CD14-positive monocyte (primary cell): ENCODE measurements at regions not wholly inside any gene's neighbourhood (a gene's known extent, or its start where the extent isn't known, plus 50 kb on each side); places are given as distances from the start of the nearest gene placed in this dataset.

Source experiments
- DNase-seq, 3 donors: peaks; one replicate each; pipeline ENCODE4 v3.0.0-alpha.2; 2011 to 2022
- H2AFZ ChIP-seq: 2 replicates; pipeline ENCODE4 v1.6.0; 2012; ENCODE audit warnings: mild to moderate bottlenecking, low read depth, low read length, inconsistent platforms; ENCODE audit not compliant: insufficient read depth, poor library complexity, severe bottlenecking
- H3K27ac ChIP-seq, 2 donors: 1 replicate in 1 of 2; 2 replicates in 1 of 2; pipeline ENCODE4 v1.5.1; 2012 to 2013; ENCODE audit warnings: low read length in 2 of 2, control low read depth in 1 of 2, inconsistent platforms in 1 of 2, low read depth in 1 of 2, mild to moderate bottlenecking in 1 of 2
- H3K27me3 ChIP-seq, 2 donors: one replicate each; pipeline versions ENCODE4 v1.6.0 to v1.6.1; 2011 to 2013; ENCODE audit warnings: low read length in 2 of 2; ENCODE audit not compliant: control insufficient read depth in 2 of 2, insufficient read depth in 2 of 2
- H3K36me3 ChIP-seq, 2 donors: replicated peaks in 1 of 2; 1 replicate in 1 of 2; 2 replicates in 1 of 2; pipeline versions ENCODE4 v1.5.1 to v1.6.1; 2012 to 2013; ENCODE audit warnings: low read length in 2 of 2, control low read depth in 1 of 2, inconsistent platforms in 1 of 2, mild to moderate bottlenecking in 1 of 2; ENCODE audit not compliant: insufficient read depth in 2 of 2, control insufficient read depth in 1 of 2
- H3K4me1 ChIP-seq, 2 donors: 1 replicate in 1 of 2; 2 replicates in 1 of 2; pipeline versions ENCODE4 v1.5.1 to v1.6.1; 2012 to 2013; ENCODE audit warnings: low read length in 2 of 2, control low read depth in 1 of 2, inconsistent platforms in 1 of 2, mild to moderate bottlenecking in 1 of 2, moderate library complexity in 1 of 2; ENCODE audit not compliant: insufficient read depth in 2 of 2, control insufficient read depth in 1 of 2
- H3K4me2 ChIP-seq: replicated peaks from 2 replicates; pipeline ENCODE3; 2012; ENCODE audit warnings: low read length, moderate library complexity, mild to moderate bottlenecking; ENCODE audit not compliant: poor library complexity, severe bottlenecking; ENCODE audit errors: extremely low read depth
- H3K4me3 ChIP-seq, 3 experiments: fragments of 200-600 bp in 1 of 3; sonication (generic) in 1 of 3; replicated peaks in 1 of 3; 1 replicate in 2 of 3; 2 replicates in 1 of 3; pipeline ENCODE4 v1.5.1; 2011 to 2013; ENCODE audit warnings: low read length in 3 of 3, mild to moderate bottlenecking in 3 of 3, control low read depth in 2 of 3, low read depth in 2 of 3, inconsistent platforms in 1 of 3, moderate library complexity in 1 of 3
- H3K79me2 ChIP-seq: 2 replicates; pipeline ENCODE4 v1.6.0; 2012; ENCODE audit warnings: mild to moderate bottlenecking, control low read depth, inconsistent platforms, low read length, moderate library complexity; ENCODE audit not compliant: insufficient read depth
- H3K9ac ChIP-seq: 2 replicates; pipeline ENCODE4 v1.6.0; 2017; ENCODE audit warnings: low read length, mild to moderate bottlenecking; ENCODE audit not compliant: insufficient read depth, poor library complexity, severe bottlenecking
- H3K9me3 ChIP-seq, 2 donors: replicated peaks in 1 of 2; 1 replicate in 1 of 2; 2 replicates in 1 of 2; pipeline versions ENCODE4 v1.5.1 to v1.6.1; 2012 to 2013; ENCODE audit warnings: low read length in 2 of 2, control low read depth in 1 of 2; ENCODE audit not compliant: control insufficient read depth in 1 of 2, insufficient read depth in 1 of 2
- H4K20me1 ChIP-seq: 2 replicates; pipeline ENCODE4 v1.6.0; 2012; ENCODE audit warnings: mild to moderate bottlenecking, low read length, control low read depth, moderate library complexity; ENCODE audit not compliant: insufficient read depth
- H3K27ac Mint-ChIP-seq, 7 donors: one replicate each; pipeline ENCODE4 v1.8.0; 2020; ENCODE audit warnings: mild to moderate bottlenecking in 7 of 7, mixed read lengths in 7 of 7, moderate library complexity in 6 of 7, inconsistent platforms in 2 of 7
- H3K27me3 Mint-ChIP-seq, 3 donors: one replicate each; pipeline ENCODE4 v1.8.0; 2021 to 2022; ENCODE audit warnings: low read depth in 3 of 3, mild to moderate bottlenecking in 3 of 3, mixed read lengths in 3 of 3, moderate library complexity in 3 of 3, inconsistent platforms in 1 of 3
- H3K36me3 Mint-ChIP-seq, 2 donors: one replicate each; pipeline ENCODE4 v1.8.0; 2020; ENCODE audit warnings: mixed read lengths in 2 of 2, inconsistent platforms in 1 of 2, mild to moderate bottlenecking in 1 of 2
- H3K4me1 Mint-ChIP-seq: one replicate; pipeline ENCODE4 v1.8.0; 2020; ENCODE audit warnings: mild to moderate bottlenecking, mixed read lengths
- H3K4me3 Mint-ChIP-seq, 2 donors: one replicate each; pipeline ENCODE4 v1.8.0; 2020; ENCODE audit warnings: mild to moderate bottlenecking in 2 of 2, mixed read lengths in 2 of 2, moderate library complexity in 1 of 2
- H3K9me3 Mint-ChIP-seq, 7 donors: one replicate each; pipeline ENCODE4 v1.8.0; 2020 to 2022; ENCODE audit warnings: mixed read lengths in 7 of 7, mild to moderate bottlenecking in 6 of 7, moderate library complexity in 6 of 7, inconsistent platforms in 2 of 7
- WGBS: methylation state at CpG from one replicate; pipeline ENCODE4 v1.1.5; 2013; ENCODE audit warnings: missing lambda C conversion rate; ENCODE audit not compliant: insufficient coverage; 5-methylcytosine and 5-hydroxymethylcytosine counted together
- intact Hi-C, 2 donors: fragments of 100-400 bp; cut with micrococcal nuclease; formaldehyde crosslinking; loops; one replicate each; pipeline versions ENCODE4 v1.15.0 to v1.15.1; 2023
- TF ChIP-seq, protein P1 (sequence below): fragments of 200-600 bp; IDR thresholded peaks from one replicate; pipeline ENCODE4 v1.8.0; 2022; ENCODE audit warnings: antibody characterized with exemption, mild to moderate bottlenecking

GRCh38 chr2:155958834-155959233, 373.7 kb downstream of the NR4A2 start:
- no peak overlapping the region for H3K9ac ChIP-seq
- no CpG with 5 or more reads among the region's 2 CpGs for WGBS
- TF ChIP-seq, protein P1, sequence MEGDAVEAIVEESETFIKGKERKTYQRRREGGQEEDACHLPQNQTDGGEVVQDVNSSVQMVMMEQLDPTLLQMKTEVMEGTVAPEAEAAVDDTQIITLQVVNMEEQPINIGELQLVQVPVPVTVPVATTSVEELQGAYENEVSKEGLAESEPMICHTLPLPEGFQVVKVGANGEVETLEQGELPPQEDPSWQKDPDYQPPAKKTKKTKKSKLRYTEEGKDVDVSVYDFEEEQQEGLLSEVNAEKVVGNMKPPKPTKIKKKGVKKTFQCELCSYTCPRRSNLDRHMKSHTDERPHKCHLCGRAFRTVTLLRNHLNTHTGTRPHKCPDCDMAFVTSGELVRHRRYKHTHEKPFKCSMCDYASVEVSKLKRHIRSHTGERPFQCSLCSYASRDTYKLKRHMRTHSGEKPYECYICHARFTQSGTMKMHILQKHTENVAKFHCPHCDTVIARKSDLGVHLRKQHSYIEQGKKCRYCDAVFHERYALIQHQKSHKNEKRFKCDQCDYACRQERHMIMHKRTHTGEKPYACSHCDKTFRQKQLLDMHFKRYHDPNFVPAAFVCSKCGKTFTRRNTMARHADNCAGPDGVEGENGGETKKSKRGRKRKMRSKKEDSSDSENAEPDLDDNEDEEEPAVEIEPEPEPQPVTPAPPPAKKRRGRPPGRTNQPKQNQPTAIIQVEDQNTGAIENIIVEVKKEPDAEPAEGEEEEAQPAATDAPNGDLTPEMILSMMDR, result no peak
- no peaks in the 10 kb centered on the region for H3K27me3 ChIP-seq
- H3K4me2 ChIP-seq, result no peak overlapping the region
- intact Hi-C loops, result no loop called here
- no peak overlapping the region for H3K27ac ChIP-seq
- no peaks in the 10 kb centered on the region for H3K4me1 Mint-ChIP-seq
- H3K4me1 ChIP-seq, result no peaks in the 10 kb centered on the region
- H4K20me1 ChIP-seq, result no peaks in the 10 kb centered on the region
- no peaks in the 10 kb centered on the region for H3K79me2 ChIP-seq
- no peak overlapping the region for H3K4me3 ChIP-seq
- no peaks in the 10 kb centered on the region for H3K9me3 ChIP-seq
- no peak overlapping the region for H3K4me3 Mint-ChIP-seq
- H3K9me3 Mint-ChIP-seq, result peaks cover 0 to 3% (median 0%) of the 10 kb centered on the region in 7 donors
- peaks cover 0 to under 1% (median 0%) of the 10 kb centered on the region in 3 donors for H3K27me3 Mint-ChIP-seq
- no peak for DNase-seq
- no peaks in the 10 kb centered on the region for H3K36me3 Mint-ChIP-seq
- no peak overlapping the region for H2AFZ ChIP-seq
- H3K27ac Mint-ChIP-seq, result no peak overlapping the region
- no peaks in the 10 kb centered on the region for H3K36me3 ChIP-seq

- Histone ChIP-seq H3K4me2 (no peak overlapping the region), H3K4me1 (no peaks in the 10 kb centered on the region), H2AFZ (no peak overlapping the region), H3K79me2 (no peaks in the 10 kb centered on the region), H3K4me3 (no peak overlapping the region), H3K27me3 (no peaks in the 10 kb centered on the region), H3K27ac (no peak overlapping the region), H3K9ac (no peak overlapping the region), H3K36me3 (no peaks in the 10 kb centered on the region), H3K9me3 (no peaks in the 10 kb centered on the region), H4K20me1 (no peaks in the 10 kb centered on the region)
- H3K9me3 Mint-ChIP-seq, result peaks cover 0 to 6% (median 0%) of the 10 kb centered on the region in 7 donors
- peaks cover 0 to 3% (median 0%) of the 10 kb centered on the region in 3 donors for H3K27me3 Mint-ChIP-seq
- H3K27ac Mint-ChIP-seq, result no peak overlapping the region
- no CpG with 5 or more reads among the region's 3 CpGs for WGBS
- H3K4me1 Mint-ChIP-seq, result no peaks in the 10 kb centered on the region
- H3K36me3 Mint-ChIP-seq, result no peaks in the 10 kb centered on the region
- no peak overlapping the region for H3K4me3 Mint-ChIP-seq
- intact Hi-C loops, result no loop called here
- TF ChIP-seq, protein P1, result no peak
- DNase-seq, result no peak
These were observed 385.5 kb downstream of the NR4A2 start for GRCh38 chr2:155947069-155947468.
